ENCODE measurements at regions not wholly inside any gene's neighbourhood (a gene's known extent, or its start where the extent isn't known, plus 50 kb on each side); places are given as distances from the start of the nearest gene placed in this dataset.

- H3K9me3 ChIP-seq (ENCODE audit: control insufficient read depth, insufficient read depth, low read length) = no peaks in the 10 kb centered on the region
- CTCF ChIA-PET = no interaction called here
- ATAC-seq (ENCODE audit: low read depth) (peak; percentile 51), DNase-seq (peak; percentile 4)
- no peak overlapping the region for H2AK5ac ChIP-seq (ENCODE audit: low read depth, low read length)
- H4K8ac ChIP-seq (ENCODE audit: low read depth in 2 of 2, low read length in 2 of 2) = no peak overlapping the region
- H3K79me1 ChIP-seq (ENCODE audit: low read depth in 1 of 2, low read length in 2 of 2) = no peaks in the 10 kb centered on the region
- WGBS, 2 experiments (ENCODE audit: extremely low coverage in 2 of 2, insufficient read length in 1 of 2) = 17% methylated on average over 1 of the region's 3 CpGs; no CpG with 5 or more reads in 1 of the 2 experiments
- no peak overlapping the region for H2AK9ac ChIP-seq (replicated peaks; ENCODE audit: low read depth, low read length, poor library complexity)
- H3K9me1 ChIP-seq (ENCODE audit: insufficient read depth, low read length) = no peaks in the 10 kb centered on the region
- no peak overlapping the region for H2BK15ac ChIP-seq (ENCODE audit: low read depth, low read length)
- no peaks in the 10 kb centered on the region for H3K36me3 ChIP-seq (ENCODE audit: control insufficient read depth, insufficient read depth, low read length)
- no peak overlapping the region for H2BK120ac ChIP-seq (ENCODE audit: low read depth, low read length)
- no peak overlapping the region for H3K9ac ChIP-seq (ENCODE audit: low read depth, low read length)
- H3K14ac ChIP-seq (replicated peaks; ENCODE audit: low read depth, low read length) = no peak overlapping the region
- no peak overlapping the region for H2BK20ac ChIP-seq (ENCODE audit: low read depth, low read length)
- H4K91ac ChIP-seq (ENCODE audit: insufficient read depth, low read depth, low read length) = no peak overlapping the region
- no peak overlapping the region for H3K27ac ChIP-seq (ENCODE audit: insufficient read depth, low read length)
- H2AFZ ChIP-seq (replicated peaks; ENCODE audit: low read length, poor library complexity) = no peak overlapping the region
- H3K27me3 ChIP-seq (ENCODE audit: control insufficient read depth, insufficient read depth, low read length) = no peaks in the 10 kb centered on the region
- no peaks in the 10 kb centered on the region for H4K20me1 ChIP-seq (ENCODE audit: insufficient read depth, low read length)
- H3K4ac ChIP-seq (ENCODE audit: low read depth, low read length) = no peak overlapping the region
- intact Hi-C loops (cut with micrococcal nuclease) (no loop called here), in situ Hi-C loops (cut with MboI; ENCODE audit: low sequenced_read_pairs) (no loop called here), dilution Hi-C loops (cut with HindIII; ENCODE audit: low sequenced_read_pairs, unreplicated experiment) (no loop called here)
- no peaks in the 10 kb centered on the region for H3K4me1 ChIP-seq (ENCODE audit: control insufficient read depth, insufficient read depth, low read length)
- H4K5ac ChIP-seq (ENCODE audit: low read depth, low read length) = no peak overlapping the region
- no peak overlapping the region for H3K56ac ChIP-seq (ENCODE audit: extremely low read depth, insufficient read depth, low read length)
- H3K4me2 ChIP-seq (ENCODE audit: low read depth, low read length) = no peak overlapping the region
- H3K18ac ChIP-seq (ENCODE audit: low read depth, low read length) = no peak overlapping the region
- H3K23ac ChIP-seq (ENCODE audit: low read depth, low read length) = no peak overlapping the region
- POLR2A ChIA-PET (ENCODE audit: unreplicated experiment) = no interaction called here
- no TSS peak for BruUV-seq (replicated peaks)
- no peak for TF ChIP-seq POLR2A (IDR thresholded peaks at IDR 0.05; ENCODE audit: low read depth, low read length)
- TF ChIP-seq RCOR1 (IDR thresholded peaks at IDR 0.05; ENCODE audit: insufficient replicate concordance, low read length) = no peak
- TF ChIP-seq MXI1 (IDR thresholded peaks at IDR 0.05; ENCODE audit: borderline replicate concordance, low read depth, low read length) = no peak
- TF ChIP-seq RAD21 (IDR thresholded peaks at IDR 0.05; ENCODE audit: low read length) = no peak
- no peak for TF ChIP-seq BHLHE40 (IDR thresholded peaks at IDR 0.05; ENCODE audit: low read depth, low read length)
- no peak for TF ChIP-seq RFX5 (IDR thresholded peaks at IDR 0.05; ENCODE audit: low read depth, low read length)
- TF ChIP-seq MAFK (IDR thresholded peaks at IDR 0.05; ENCODE audit: low read depth, low read length) = no peak
- no peak for TF ChIP-seq FOS (IDR thresholded peaks at IDR 0.05; ENCODE audit: low read depth, low read length)
- no peak for TF ChIP-seq ELK1 (IDR thresholded peaks at IDR 0.05; ENCODE audit: borderline replicate concordance, low read depth, low read length)
- no peak for TF ChIP-seq CTCF (conservative IDR thresholded peaks at IDR 0.05; ENCODE audit: low read depth, low read length)
- TF ChIP-seq USF2 (IDR thresholded peaks at IDR 0.05; ENCODE audit: low read depth, low read length) = no peak
- TF ChIP-seq MAZ (IDR thresholded peaks at IDR 0.05; ENCODE audit: borderline replicate concordance, low read depth, low read length) = no peak
- no peak for TF ChIP-seq CEBPB (IDR thresholded peaks at IDR 0.05; ENCODE audit: low read depth, low read length)
- TF ChIP-seq CHD1 (IDR thresholded peaks at IDR 0.05; ENCODE audit: low read depth, low read length) = no peak
- no peak for TF ChIP-seq SMC3 (IDR thresholded peaks at IDR 0.05; ENCODE audit: low read depth, low read length)
- no peak for TF ChIP-seq NFE2L2 (IDR thresholded peaks at IDR 0.05; ENCODE audit: low read depth, low read length)
- no peak overlapping the region for H2BK5ac ChIP-seq (ENCODE audit: low read depth, low read length, poor library complexity, severe bottlenecking)
- no peak overlapping the region for H3K4me3 ChIP-seq (ENCODE audit: insufficient read depth, low read depth, low read length)
These were observed 227.7 kb downstream of the NOVA1 start for GRCh38 chr14:26370115-26370514.
